ENCODE measurements at regions not wholly inside any gene's neighbourhood (a gene's known extent, or its start where the extent isn't known, plus 50 kb on each side); places are given as distances from the start of the nearest gene placed in this dataset.
A peak's percentile ranks its signal among the peaks of the same experiment; 100 is the strongest.

GRCh38 chrY:7723991-7724632, 812.6 kb upstream of the AMELY start:
- no peak for ATAC-seq
- Histone ChIP-seq H3K36me3 (no peaks in the 10 kb centered on the region), H3K9me3 (no peaks in the 10 kb centered on the region), H3K4me3 (no peak overlapping the region), H3K27ac (no peak overlapping the region), H3K4me1 (peaks cover 0 to 7% (median 0%) of the 10 kb centered on the region in 3 donors), H3K27me3 (no peaks in the 10 kb centered on the region)
- TF ChIP-seq CTCF (IDR thresholded peaks at IDR 0.05) (no peak), POLR2AphosphoS5 (IDR thresholded peaks at IDR 0.05) (no peak), EP300 (IDR thresholded peaks at IDR 0.05) (no peak), POLR2A (IDR thresholded peaks at IDR 0.05) (no peak)
- 50% methylated on average over 1 of the region's 1 CpG; no CpG with 5 or more reads in 1 of the 2 donors for WGBS, 2 donors (ENCODE audit: low coverage in 1 of 2)

- WGBS, 2 donors (ENCODE audit: low coverage in 1 of 2): 80% methylated on average over 1 of the region's 2 CpGs; no CpG with 5 or more reads in 1 of the 2 donors
- no peaks in the 10 kb centered on the region for H3K36me3 ChIP-seq
- no peaks in the 10 kb centered on the region for H3K27me3 ChIP-seq
- no peaks in the 10 kb centered on the region for H3K9me3 ChIP-seq
- peaks cover 0 to 12% (median 0%) of the 10 kb centered on the region in 3 donors for H3K4me1 ChIP-seq
- no peak for ATAC-seq
- TF ChIP-seq POLR2AphosphoS5 (IDR thresholded peaks at IDR 0.05) (no peak), POLR2A (IDR thresholded peaks at IDR 0.05) (no peak), CTCF (IDR thresholded peaks at IDR 0.05) (no peak), EP300 (IDR thresholded peaks at IDR 0.05) (no peak)
- H3K27ac ChIP-seq: no peak overlapping the region
- H3K4me3 ChIP-seq: no peak overlapping the region
These were observed 811.6 kb upstream of the AMELY start for GRCh38 chrY:7723127-7723526.

GRCh38 chrY:7722566-7722965, 811.0 kb upstream of the AMELY start:
- no peak for TF ChIP-seq CTCF (IDR thresholded peaks at IDR 0.05)
- TF ChIP-seq POLR2A (IDR thresholded peaks at IDR 0.05): no peak
- no peak for TF ChIP-seq EP300 (IDR thresholded peaks at IDR 0.05)
- TF ChIP-seq POLR2AphosphoS5 (IDR thresholded peaks at IDR 0.05): no peak
- peaks cover 0 to 12% (median 0%) of the 10 kb centered on the region in 3 donors for H3K4me1 ChIP-seq
- H3K27ac ChIP-seq: no peak overlapping the region
- ATAC-seq: no peak
- no peaks in the 10 kb centered on the region for H3K9me3 ChIP-seq
- H3K27me3 ChIP-seq: no peaks in the 10 kb centered on the region
- H3K4me3 ChIP-seq: no peak overlapping the region
- H3K36me3 ChIP-seq: no peaks in the 10 kb centered on the region

GRCh38 chrY:7720974-7721373, 809.4 kb upstream of the AMELY start:
- no CpG with 5 or more reads among the region's 1 CpG for WGBS, 2 donors (ENCODE audit: low coverage in 1 of 2)
- Histone ChIP-seq H3K36me3 (no peaks in the 10 kb centered on the region), H3K4me1 (peaks cover 0 to 12% (median 0%) of the 10 kb centered on the region in 3 donors), H3K27ac (no peak overlapping the region), H3K27me3 (no peaks in the 10 kb centered on the region), H3K4me3 (no peak overlapping the region), H3K9me3 (no peaks in the 10 kb centered on the region)
- no peak for ATAC-seq
- TF ChIP-seq POLR2A (IDR thresholded peaks at IDR 0.05): no peak
- no peak for TF ChIP-seq CTCF (IDR thresholded peaks at IDR 0.05)
- no peak for TF ChIP-seq EP300 (IDR thresholded peaks at IDR 0.05)
- no peak for TF ChIP-seq POLR2AphosphoS5 (IDR thresholded peaks at IDR 0.05)

GRCh38 chrY:7719271-7719670, 807.7 kb upstream of the AMELY start:
- WGBS, 2 donors (ENCODE audit: low coverage in 1 of 2): 29% methylated on average over 1 of the region's 2 CpGs; no CpG with 5 or more reads in 1 of the 2 donors
- Histone ChIP-seq H3K27me3 (no peaks in the 10 kb centered on the region), H3K4me1 (peaks cover 0 to 12% (median 0%) of the 10 kb centered on the region in 3 donors), H3K36me3 (no peaks in the 10 kb centered on the region), H3K9me3 (no peaks in the 10 kb centered on the region), H3K4me3 (no peak overlapping the region), H3K27ac (no peak overlapping the region)
- ATAC-seq: no peak
- TF ChIP-seq POLR2AphosphoS5 (IDR thresholded peaks at IDR 0.05) (peak; percentile 7), EP300 (IDR thresholded peaks at IDR 0.05) (no peak)

All from gastroesophageal sphincter (tissue), 4 donors.